GM13977 (cell line): ENCODE measurements at regions not wholly inside any gene's neighbourhood (a gene's known extent, or its start where the extent isn't known, plus 50 kb on each side); places are given as distances from the start of the nearest gene placed in this dataset.

Experiments used
- DNase-seq: peaks from one replicate; pipeline ENCODE4 v3.0.0; 2012; ENCODE audit warnings: low spot score
- in situ Hi-C: fragments of 300-500 bp; cut with MboI; formaldehyde crosslinking; loops from one replicate; pipeline ENCODE4 v1.12.0; 2022; ENCODE audit warnings: low sequenced_read_pairs, low pct_unique_long_range_greater_than_20kb, mixed read lengths, inconsistent platforms; ENCODE audit not compliant: unreplicated experiment
- TF ChIP-seq, protein P1 (sequence below): IDR thresholded peaks from 2 replicates; pipeline ENCODE4 v1.5.1; 2012; ENCODE audit warnings: mild to moderate bottlenecking, control low read depth; ENCODE audit not compliant: insufficient read depth; ENCODE audit errors: extremely low read depth, missing control alignments

DNA sequence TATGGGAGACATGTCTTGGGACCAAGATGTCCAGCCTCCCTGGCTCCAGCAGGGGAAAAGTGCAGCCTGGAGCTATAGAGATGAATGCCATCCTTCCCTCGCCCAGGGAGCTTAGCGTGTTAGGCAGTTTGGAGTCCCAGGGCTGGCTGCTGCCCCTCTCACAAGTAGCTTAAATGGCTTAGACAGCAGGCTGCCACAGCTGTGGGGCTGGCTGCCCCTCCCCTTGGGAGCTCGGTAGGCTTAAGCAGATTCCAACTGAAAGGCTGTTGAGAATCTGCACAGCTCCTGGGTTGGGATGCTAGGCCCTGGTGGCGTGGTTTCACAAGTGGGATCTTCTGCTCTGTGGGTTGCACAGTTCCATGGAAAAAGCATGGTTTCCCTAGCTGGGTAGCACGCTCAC is 940.5 kb upstream of the DDX18 start:
- TF ChIP-seq, protein P1, sequence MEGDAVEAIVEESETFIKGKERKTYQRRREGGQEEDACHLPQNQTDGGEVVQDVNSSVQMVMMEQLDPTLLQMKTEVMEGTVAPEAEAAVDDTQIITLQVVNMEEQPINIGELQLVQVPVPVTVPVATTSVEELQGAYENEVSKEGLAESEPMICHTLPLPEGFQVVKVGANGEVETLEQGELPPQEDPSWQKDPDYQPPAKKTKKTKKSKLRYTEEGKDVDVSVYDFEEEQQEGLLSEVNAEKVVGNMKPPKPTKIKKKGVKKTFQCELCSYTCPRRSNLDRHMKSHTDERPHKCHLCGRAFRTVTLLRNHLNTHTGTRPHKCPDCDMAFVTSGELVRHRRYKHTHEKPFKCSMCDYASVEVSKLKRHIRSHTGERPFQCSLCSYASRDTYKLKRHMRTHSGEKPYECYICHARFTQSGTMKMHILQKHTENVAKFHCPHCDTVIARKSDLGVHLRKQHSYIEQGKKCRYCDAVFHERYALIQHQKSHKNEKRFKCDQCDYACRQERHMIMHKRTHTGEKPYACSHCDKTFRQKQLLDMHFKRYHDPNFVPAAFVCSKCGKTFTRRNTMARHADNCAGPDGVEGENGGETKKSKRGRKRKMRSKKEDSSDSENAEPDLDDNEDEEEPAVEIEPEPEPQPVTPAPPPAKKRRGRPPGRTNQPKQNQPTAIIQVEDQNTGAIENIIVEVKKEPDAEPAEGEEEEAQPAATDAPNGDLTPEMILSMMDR = no peak
- in situ Hi-C loops = no loop called here
- DNase-seq = no peak

DNA sequence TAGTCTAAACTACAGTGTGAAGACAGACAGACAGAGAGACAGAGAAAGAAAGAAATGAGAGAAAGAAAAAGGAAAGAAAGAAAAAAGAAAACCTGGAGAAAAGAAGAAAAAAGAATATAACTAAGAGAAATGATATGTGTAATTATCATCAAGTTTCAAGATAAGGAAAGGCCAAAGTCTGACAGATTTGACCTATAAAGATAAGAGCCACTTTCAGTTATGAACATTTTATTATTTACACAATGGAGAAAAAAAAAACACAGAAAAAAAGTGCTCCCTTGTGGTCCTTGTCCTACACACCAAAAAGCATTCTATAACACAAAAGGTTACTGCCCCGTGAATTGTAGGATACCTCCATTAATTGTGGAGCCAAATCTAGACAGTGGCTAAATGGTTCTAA is 937.2 kb upstream of the DDX18 start:
- TF ChIP-seq, protein P1 = no peak
- DNase-seq = no peak
- in situ Hi-C loops = no loop called here

DNA sequence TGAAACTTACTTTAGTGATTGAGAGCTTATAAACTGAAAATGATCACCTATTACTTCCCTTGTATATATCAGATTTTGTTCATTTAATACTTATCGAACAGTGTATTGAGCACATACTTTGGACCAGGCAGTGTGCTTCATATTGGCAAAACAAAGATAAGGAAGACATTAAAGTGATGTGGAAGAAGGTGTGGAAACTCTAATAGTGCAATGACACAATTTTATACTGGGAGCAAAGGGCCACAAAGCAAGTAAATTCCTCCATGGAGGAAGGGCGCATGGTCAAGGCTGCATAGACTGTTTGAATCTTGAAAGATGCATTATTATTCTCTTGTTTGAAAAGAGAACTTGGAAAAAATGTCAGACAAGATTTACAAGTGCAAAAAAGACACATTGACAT is 936.5 kb upstream of the DDX18 start:
- TF ChIP-seq, protein P1 = no peak
- DNase-seq = no peak
- in situ Hi-C loops = no loop called here

- in situ Hi-C loops = no loop called here
- no peak for DNase-seq
- TF ChIP-seq, protein P1 = no peak
Measured at GRCh38 chr2:116879650-116880160, 934.8 kb upstream of the DDX18 start.

DNA sequence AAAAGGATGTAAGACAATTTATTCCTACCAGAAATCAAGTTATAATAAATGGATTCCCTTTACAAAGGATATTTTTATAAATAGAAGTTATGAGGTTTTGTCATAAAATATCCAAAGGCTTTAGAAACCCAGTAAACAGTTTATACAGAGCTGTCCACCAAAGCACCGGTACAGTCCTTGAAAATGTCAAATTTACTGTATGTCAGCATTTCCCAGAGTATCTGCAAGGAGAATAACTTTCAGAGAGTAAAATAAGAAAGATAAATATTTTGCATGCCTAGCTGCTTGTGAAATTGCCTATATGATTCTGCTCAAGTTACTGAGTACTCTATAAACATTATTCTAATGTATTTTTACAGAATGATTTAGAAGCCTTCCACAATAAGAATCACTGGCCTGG is 923.3 kb upstream of the DDX18 start:
- in situ Hi-C loops = no loop called here
- no peak for DNase-seq
- TF ChIP-seq, protein P1 = no peak

- in situ Hi-C loops = no loop called here
- TF ChIP-seq, protein P1 = no peak
- DNase-seq = no peak
Measured at GRCh38 chr2:116911540-116911939, 903.0 kb upstream of the DDX18 start.

DNA sequence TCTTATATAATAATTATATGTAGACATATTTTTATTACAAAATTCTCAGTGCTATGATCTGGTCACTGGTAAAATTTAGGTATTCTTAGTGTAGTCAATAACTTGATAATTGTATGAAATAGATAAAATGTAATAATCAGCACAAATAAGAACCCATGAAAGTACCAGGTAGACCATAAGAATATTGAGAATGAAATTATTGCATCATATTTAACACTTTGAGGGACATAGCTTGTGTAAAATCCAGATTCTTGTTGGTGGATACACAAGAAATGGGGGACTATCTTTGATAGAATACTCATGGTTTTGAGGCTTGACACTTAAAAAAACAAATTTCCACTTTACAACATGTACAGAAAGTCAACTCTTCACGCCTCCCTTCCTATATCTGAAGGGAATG is 898.8 kb upstream of the DDX18 start:
- TF ChIP-seq, protein P1 = no peak
- no peak for DNase-seq
- in situ Hi-C loops = no loop called here
